Astrocyte of the cerebellum (primary cell): ENCODE measurements at regions not wholly inside any gene's neighbourhood (a gene's known extent, or its start where the extent isn't known, plus 50 kb on each side); places are given as distances from the start of the nearest gene placed in this dataset.

Experiments
- DNase-seq: peaks from one replicate; pipeline ENCODE4 v3.0.0-alpha.2; 2011; ENCODE audit warnings: low read depth
- H3K4me3 ChIP-seq: 2 replicates; pipeline ENCODE4 v1.5.1; 2011; ENCODE audit warnings: mild to moderate bottlenecking, low read depth, low read length, moderate library complexity
- in situ Hi-C: cut with HindIII; loops from 2 replicates; pipeline ENCODE4 v1.10.0; 2017; ENCODE audit warnings: low sequenced_read_pairs
- TF ChIP-seq, protein P1 (sequence below): IDR thresholded peaks from 2 replicates; pipeline ENCODE4 v1.5.1; 2012; ENCODE audit warnings: low read length, low read depth, moderate library complexity, mild to moderate bottlenecking; ENCODE audit errors: missing control alignments

DNA sequence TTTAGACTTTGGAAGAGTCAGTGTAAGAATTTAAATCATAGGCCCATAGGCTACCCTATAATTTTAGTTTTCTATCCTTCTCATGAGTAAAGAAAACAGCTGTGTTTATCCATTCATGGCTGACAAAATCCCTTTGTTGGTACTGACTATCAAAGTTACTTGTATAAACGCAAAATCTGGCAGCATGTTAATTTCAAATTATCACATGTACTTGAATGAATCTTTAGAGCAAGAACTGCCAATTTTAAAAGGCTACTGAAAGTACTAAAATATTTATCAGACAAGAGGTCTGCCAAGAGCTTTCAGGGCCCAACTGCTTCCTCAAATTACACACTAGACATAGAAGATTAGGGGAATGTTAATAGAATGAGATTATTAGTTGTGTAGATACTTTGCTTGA lies 66.6 kb downstream of the MYL12B start:
- TF ChIP-seq, protein P1, sequence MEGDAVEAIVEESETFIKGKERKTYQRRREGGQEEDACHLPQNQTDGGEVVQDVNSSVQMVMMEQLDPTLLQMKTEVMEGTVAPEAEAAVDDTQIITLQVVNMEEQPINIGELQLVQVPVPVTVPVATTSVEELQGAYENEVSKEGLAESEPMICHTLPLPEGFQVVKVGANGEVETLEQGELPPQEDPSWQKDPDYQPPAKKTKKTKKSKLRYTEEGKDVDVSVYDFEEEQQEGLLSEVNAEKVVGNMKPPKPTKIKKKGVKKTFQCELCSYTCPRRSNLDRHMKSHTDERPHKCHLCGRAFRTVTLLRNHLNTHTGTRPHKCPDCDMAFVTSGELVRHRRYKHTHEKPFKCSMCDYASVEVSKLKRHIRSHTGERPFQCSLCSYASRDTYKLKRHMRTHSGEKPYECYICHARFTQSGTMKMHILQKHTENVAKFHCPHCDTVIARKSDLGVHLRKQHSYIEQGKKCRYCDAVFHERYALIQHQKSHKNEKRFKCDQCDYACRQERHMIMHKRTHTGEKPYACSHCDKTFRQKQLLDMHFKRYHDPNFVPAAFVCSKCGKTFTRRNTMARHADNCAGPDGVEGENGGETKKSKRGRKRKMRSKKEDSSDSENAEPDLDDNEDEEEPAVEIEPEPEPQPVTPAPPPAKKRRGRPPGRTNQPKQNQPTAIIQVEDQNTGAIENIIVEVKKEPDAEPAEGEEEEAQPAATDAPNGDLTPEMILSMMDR = no peak
- in situ Hi-C loops = no loop called here
- H3K4me3 ChIP-seq = no peak overlapping the region
- no peak for DNase-seq

DNA sequence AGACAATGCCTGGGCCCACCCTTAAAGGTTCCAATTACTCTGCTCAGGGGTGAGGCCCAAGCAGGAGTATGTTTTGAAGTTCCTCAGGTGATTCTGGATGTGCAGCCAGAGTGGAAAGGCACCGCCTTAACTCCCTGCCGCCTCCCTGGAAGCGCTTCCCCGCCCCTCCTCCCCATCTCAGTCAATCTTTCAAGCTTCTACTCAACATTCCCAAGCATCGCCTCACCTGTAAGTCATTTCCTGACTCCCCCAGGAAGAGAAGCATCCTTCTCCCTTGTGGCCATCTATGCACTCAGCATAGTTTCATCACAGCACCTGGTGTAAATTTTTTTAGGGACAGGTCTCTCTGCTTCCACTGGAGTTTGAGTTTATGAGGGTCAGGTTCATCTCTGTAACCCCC lies 67.5 kb downstream of the MYL12B start:
- in situ Hi-C loops = no loop called here
- DNase-seq = no peak
- TF ChIP-seq, protein P1 = no peak
- no peak overlapping the region for H3K4me3 ChIP-seq

DNA sequence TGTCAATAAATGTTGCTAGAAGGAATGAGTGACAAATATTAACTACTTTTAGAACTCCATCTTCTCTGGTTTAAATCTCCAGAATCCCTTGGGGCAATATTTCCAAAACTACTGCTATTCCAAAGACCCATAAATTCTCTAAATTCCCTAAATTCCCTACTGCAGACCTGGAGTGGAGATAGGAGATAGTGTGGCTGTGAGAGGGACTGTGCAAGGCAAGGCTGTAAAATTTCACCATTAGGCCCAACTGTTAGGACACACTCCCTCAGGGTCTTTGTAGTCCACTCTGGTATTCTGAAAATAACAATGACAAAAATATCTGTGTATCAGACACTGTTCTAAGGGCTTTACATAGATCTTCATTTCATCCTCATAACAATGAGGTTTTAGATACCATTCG lies 67.9 kb downstream of the MYL12B start:
- no peak overlapping the region for H3K4me3 ChIP-seq
- TF ChIP-seq, protein P1 = no peak
- no peak for DNase-seq
- in situ Hi-C loops = no loop called here

DNA sequence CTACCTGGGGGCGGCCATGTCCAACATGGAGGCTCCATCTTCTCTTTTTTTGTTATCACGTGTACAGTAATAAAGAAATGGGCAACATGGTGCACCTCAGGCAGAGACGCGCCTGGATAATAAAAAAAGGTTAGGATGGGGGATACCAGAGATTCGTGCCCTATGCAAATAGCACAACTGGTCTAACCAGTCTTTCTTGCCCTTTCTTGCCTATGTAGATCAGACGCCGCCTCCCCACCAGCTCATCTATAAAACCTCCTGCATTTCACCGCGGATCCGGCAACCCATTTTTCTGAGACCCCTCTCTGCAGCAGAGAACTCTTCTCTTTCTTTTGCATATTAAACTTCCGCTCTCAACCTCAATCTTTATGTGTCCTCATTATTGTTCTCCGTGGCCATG lies 68.7 kb downstream of the MYL12B start:
- TF ChIP-seq, protein P1 = no peak
- in situ Hi-C loops = no loop called here
- DNase-seq = no peak
- H3K4me3 ChIP-seq = no peak overlapping the region

DNA sequence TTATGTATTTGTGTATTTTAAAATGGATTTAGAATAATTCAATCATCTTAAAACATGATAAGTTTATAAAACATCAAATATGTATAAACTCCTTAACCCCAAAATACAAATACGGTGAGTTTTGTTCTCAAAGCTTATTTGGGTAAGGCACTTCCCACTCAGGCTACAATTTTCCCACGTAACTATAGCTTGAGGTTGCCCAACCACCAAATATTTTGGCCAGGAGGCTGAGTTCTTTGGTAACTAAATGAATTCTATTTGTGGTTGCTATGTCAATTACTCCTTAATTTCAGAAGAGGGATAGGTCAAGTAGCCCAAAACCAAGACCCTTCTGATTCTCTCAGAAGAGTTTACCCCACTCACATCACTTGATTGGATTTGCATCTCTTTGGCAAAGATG lies 70.4 kb downstream of the MYL12B start:
- in situ Hi-C loops = no loop called here
- TF ChIP-seq, protein P1 = no peak
- peak; percentile 59 for DNase-seq
- H3K4me3 ChIP-seq = no peak overlapping the region

DNA sequence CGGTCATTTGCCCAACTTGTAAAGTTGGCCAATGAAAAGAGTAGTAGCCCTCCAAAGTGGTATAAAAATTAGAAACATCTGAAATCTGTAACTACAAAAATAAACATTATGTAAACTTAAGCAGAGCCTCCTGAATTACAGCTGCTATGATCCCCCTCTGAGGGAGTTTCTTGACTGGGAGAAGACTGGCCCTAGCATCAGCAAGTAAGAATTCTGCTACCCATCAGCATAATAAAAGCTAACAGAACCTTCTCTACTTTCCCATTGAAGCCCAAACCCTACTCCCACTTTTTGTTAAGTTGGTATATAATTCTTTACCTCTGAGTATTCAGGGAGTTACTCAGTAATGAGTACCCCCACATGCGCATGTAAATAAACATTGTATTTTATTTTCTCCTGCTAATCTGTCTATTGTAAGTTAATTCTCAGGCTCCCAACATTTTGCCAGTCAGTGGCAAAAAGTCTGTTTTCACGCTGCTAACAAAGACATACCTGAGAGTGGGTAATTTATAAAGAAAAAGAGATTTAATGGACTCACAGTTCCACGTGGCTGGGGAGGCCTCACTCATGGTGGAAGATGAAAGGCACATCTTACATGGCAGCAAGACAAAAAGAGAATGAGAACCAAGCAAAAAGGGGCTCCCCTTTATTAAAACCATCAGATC lies 71.3 kb downstream of the MYL12B start:
- in situ Hi-C loops = no loop called here
- DNase-seq = no peak
- TF ChIP-seq, protein P1 = no peak
- H3K4me3 ChIP-seq = no peak overlapping the region
